IMR-90 (cell line): ENCODE measurements at regions not wholly inside any gene's neighbourhood (a gene's known extent, or its start where the extent isn't known, plus 50 kb on each side); places are given as distances from the start of the nearest gene placed in this dataset.

Experiments used
- ATAC-seq: fragments of 200-7000 bp; cut with Tn5 transposase; 2 replicates; pipeline ENCODE4 v1.9.1; 2020; ENCODE audit warnings: low read depth, mild to moderate bottlenecking, moderate library complexity
- BruUV-seq: library from RNA; stranded (reverse); fragments of 400-500 nt; replicated peaks from 2 replicates; lab custom pipeline; 2021; lab: Mats Ljungman, UMichigan
- CTCF ChIA-PET: fragments of 300-600 bp; formaldehyde crosslinking; extraction: SDS; loops from one replicate; lab custom pipeline; 2021; ENCODE audit warnings: antibody characterized with exemption; lab: Yijun Ruan, JAX
- POLR2A ChIA-PET: fragments of 300-600 bp; sonication (Branson Sonifier 250); formaldehyde crosslinking; loops from one replicate; lab custom pipeline; 2022; ENCODE audit warnings: antibody characterized with exemption; ENCODE audit not compliant: unreplicated experiment; lab: Charles Lee
- DNase-seq: peaks from one replicate; pipeline ENCODE4 v3.0.0; 2013
- H2AFZ ChIP-seq: replicated peaks from 2 replicates; pipeline ENCODE3; 2013; ENCODE audit warnings: low read length, mild to moderate bottlenecking; ENCODE audit not compliant: poor library complexity
- H2AK5ac ChIP-seq: 2 replicates; pipeline ENCODE4 v1.6.1; 2013; ENCODE audit warnings: low read depth, low read length, inconsistent platforms
- H2AK9ac ChIP-seq: replicated peaks from 2 replicates; pipeline ENCODE3; 2013; ENCODE audit warnings: mild to moderate bottlenecking, low read depth, low read length, moderate library complexity; ENCODE audit not compliant: poor library complexity
- H2BK120ac ChIP-seq: 2 replicates; pipeline ENCODE4 v1.6.1; 2013; ENCODE audit warnings: low read depth, low read length, inconsistent platforms
- H2BK15ac ChIP-seq: 3 replicates; pipeline ENCODE4 v1.6.1; 2013; ENCODE audit warnings: low read depth, low read length, inconsistent platforms
- H2BK20ac ChIP-seq: 2 replicates; pipeline ENCODE4 v1.6.1; 2013; ENCODE audit warnings: low read depth, mild to moderate bottlenecking, inconsistent platforms, low read length, moderate library complexity
- H2BK5ac ChIP-seq: 2 replicates; pipeline ENCODE4 v1.6.1; 2013; ENCODE audit warnings: mild to moderate bottlenecking, low read depth, low read length, inconsistent platforms; ENCODE audit not compliant: poor library complexity, severe bottlenecking
- H3K14ac ChIP-seq: replicated peaks from 2 replicates; pipeline ENCODE4 v1.6.1; 2013; ENCODE audit warnings: low read depth, low read length, inconsistent platforms
- H3K18ac ChIP-seq: 2 replicates; pipeline ENCODE4 v1.6.1; 2013; ENCODE audit warnings: low read depth, low read length, control low read depth
- H3K23ac ChIP-seq: 2 replicates; pipeline ENCODE4 v1.6.1; 2013; ENCODE audit warnings: low read depth, low read length, inconsistent platforms
- H3K27ac ChIP-seq: 2 replicates; pipeline ENCODE4 v1.5.1; 2013; ENCODE audit warnings: mild to moderate bottlenecking, control low read depth, low read length; ENCODE audit not compliant: insufficient read depth
- H3K27me3 ChIP-seq: 2 replicates; pipeline ENCODE4 v1.6.1; 2013; ENCODE audit warnings: low read length; ENCODE audit not compliant: control insufficient read depth, insufficient read depth
- H3K36me3 ChIP-seq: 2 replicates; pipeline ENCODE4 v1.6.1; 2013; ENCODE audit warnings: low read length, mixed read lengths; ENCODE audit not compliant: control insufficient read depth, insufficient read depth
- H3K4ac ChIP-seq: 2 replicates; pipeline ENCODE4 v1.6.1; 2013; ENCODE audit warnings: low read depth, low read length, inconsistent platforms
- H3K4me1 ChIP-seq: 2 replicates; pipeline ENCODE4 v1.6.1; 2013; ENCODE audit warnings: low read length, mixed read lengths; ENCODE audit not compliant: control insufficient read depth, insufficient read depth
- H3K4me2 ChIP-seq: 2 replicates; pipeline ENCODE4 v1.6.1; 2013; ENCODE audit warnings: low read depth, mild to moderate bottlenecking, control low read depth, low read length, moderate library complexity
- H3K4me3 ChIP-seq: 2 replicates; pipeline ENCODE4 v1.5.1; 2013; ENCODE audit warnings: low read depth, mild to moderate bottlenecking, control low read depth, low read length, moderate library complexity; ENCODE audit not compliant: insufficient read depth
- H3K56ac ChIP-seq: 2 replicates; pipeline ENCODE4 v1.6.1; 2013; ENCODE audit warnings: low read length, inconsistent platforms; ENCODE audit not compliant: insufficient read depth; ENCODE audit errors: extremely low read depth
- H3K79me1 ChIP-seq, 2 experiments: 2 replicates each; pipeline ENCODE4 v1.6.1; 2013; ENCODE audit warnings: low read length in 2 of 2, inconsistent platforms in 1 of 2, low read depth in 1 of 2
- H3K9ac ChIP-seq: 2 replicates; pipeline ENCODE4 v1.6.1; 2013; ENCODE audit warnings: low read depth, low read length, control low read depth
- H3K9me1 ChIP-seq: 2 replicates; pipeline ENCODE4 v1.6.1; 2013; ENCODE audit warnings: low read length, inconsistent platforms; ENCODE audit not compliant: insufficient read depth
- H3K9me3 ChIP-seq: 2 replicates; pipeline ENCODE4 v1.6.1; 2013; ENCODE audit warnings: low read length; ENCODE audit not compliant: control insufficient read depth, insufficient read depth
- H4K20me1 ChIP-seq: 2 replicates; pipeline ENCODE4 v1.6.1; 2013; ENCODE audit warnings: low read length, inconsistent platforms; ENCODE audit not compliant: insufficient read depth
- H4K5ac ChIP-seq: 2 replicates; pipeline ENCODE4 v1.6.1; 2013; ENCODE audit warnings: mild to moderate bottlenecking, low read depth, low read length, control low read depth
- H4K8ac ChIP-seq, 2 experiments: 2 replicates each; pipeline ENCODE4 v1.6.1; 2013; ENCODE audit warnings: low read depth in 2 of 2, low read length in 2 of 2, control low read depth in 1 of 2, inconsistent platforms in 1 of 2
- H4K91ac ChIP-seq: 2 replicates; pipeline ENCODE4 v1.6.1; 2013; ENCODE audit warnings: low read depth, low read length, inconsistent platforms; ENCODE audit not compliant: insufficient read depth
- CHD1 ChIP-seq: IDR thresholded peaks from 2 replicates; pipeline ENCODE4 v1.6.1; 2012; ENCODE audit warnings: low read depth, low read length, improper control_type of control experiment
- NFE2L2 ChIP-seq: fragments of 150-350 bp; IDR thresholded peaks from 2 replicates; pipeline ENCODE4 v1.6.1; 2016; ENCODE audit warnings: low read depth, mild to moderate bottlenecking, low read length
- SMC3 ChIP-seq: fragments of 150-350 bp; IDR thresholded peaks from 2 replicates; pipeline ENCODE4 v1.6.1; 2016; ENCODE audit warnings: low read depth, mild to moderate bottlenecking, antibody characterized with exemption, low read length, moderate library complexity
- WGBS, 2 experiments: methylation state at CpG; one replicate each; pipeline versions ENCODE4 v1.1.5 to v1.1.7; 2013; ENCODE audit warnings: missing lambda C conversion rate in 2 of 2; ENCODE audit not compliant: insufficient read length in 1 of 2; ENCODE audit errors: extremely low coverage in 2 of 2; 5-methylcytosine and 5-hydroxymethylcytosine counted together
- dilution Hi-C: fragments of 300-500 bp; cut with HindIII; formaldehyde crosslinking; loops from one replicate; pipeline ENCODE4 v1.14.3; 2018; ENCODE audit warnings: low sequenced_read_pairs; ENCODE audit not compliant: unreplicated experiment
- in situ Hi-C: fragments of 300-500 bp; cut with MboI; formaldehyde crosslinking; loops from 3 replicates; pipeline ENCODE4 v1.14.3; 2019; ENCODE audit warnings: low sequenced_read_pairs, inconsistent platforms, mixed read lengths
- intact Hi-C: fragments of 100-400 bp; cut with micrococcal nuclease; formaldehyde crosslinking; loops from 2 replicates; pipeline ENCODE4 v1.10.0; 2022

DNA sequence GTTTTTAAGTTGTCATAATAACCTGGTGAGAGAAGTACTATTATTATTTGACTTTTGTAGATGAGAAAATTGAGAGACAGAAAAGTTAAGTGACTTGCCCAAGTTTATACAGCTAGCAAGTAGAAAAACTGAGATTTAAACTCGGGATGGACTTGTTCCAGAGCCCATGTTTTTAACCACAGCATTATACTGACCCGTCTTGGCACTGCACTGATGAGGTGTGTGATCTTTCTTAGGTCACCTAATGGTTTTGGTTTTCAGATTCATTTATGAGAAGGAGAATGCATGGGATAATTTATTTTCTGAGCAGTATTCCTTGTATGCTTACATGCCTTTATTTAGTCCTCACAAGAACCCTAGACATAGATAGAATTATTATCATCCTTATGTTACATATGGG lies 201.8 kb upstream of the CDKN2B start:
- H3K27ac ChIP-seq: no peak overlapping the region
- H4K91ac ChIP-seq: peak overlapping the region; percentile 31; the same call in 1 of the 2 replicates
- intact Hi-C loops: no loop called here
- peak overlapping the region; percentile 20; the same call in 1 of the 2 replicates for H2BK20ac ChIP-seq
- no CpG with 5 or more reads among the region's 2 CpGs for WGBS, 2 experiments
- BruUV-seq: no TSS peak
- no peak overlapping the region for H3K4me3 ChIP-seq
- peak overlapping the region; percentile 68; the same call in 1 of the 2 replicates for H2AK5ac ChIP-seq
- ATAC-seq (no peak), DNase-seq (no peak)
- TF ChIP-seq NFE2L2 (no peak), CHD1 (no peak), SMC3 (no peak)
- no peaks in the 10 kb centered on the region for H3K27me3 ChIP-seq
- H3K23ac ChIP-seq: no peak overlapping the region
- POLR2A ChIA-PET: no interaction called here
- H3K14ac ChIP-seq: no peak overlapping the region; the same call in 1 of the 2 replicates
- no peaks in the 10 kb centered on the region for H3K36me3 ChIP-seq
- H3K56ac ChIP-seq: no peak overlapping the region
- H4K20me1 ChIP-seq: no peaks in the 10 kb centered on the region
- peak overlapping the region; percentile 55; the same call in 1 of the 2 replicates for H3K4ac ChIP-seq
- peak overlapping the region; percentile 80 for H4K5ac ChIP-seq
- CTCF ChIA-PET: interaction anchor here (0.5 to 0.6 kb wide), 2 partner anchors 34 to 39 kb away, joined by 5 to 6 read pairs; no protein-coding TSS in a partner anchor
- peak overlapping the region; percentile 33 for H2BK120ac ChIP-seq
- dilution Hi-C loops: no loop called here
- no peaks in the 10 kb centered on the region for H3K9me1 ChIP-seq
- H3K18ac ChIP-seq: peak overlapping the region; percentile 46
- peaks cover 6% of the 10 kb centered on the region; the same call in 1 of the 2 replicates for H3K4me1 ChIP-seq
- H2AFZ ChIP-seq: no peak overlapping the region
- H4K8ac ChIP-seq: peak overlapping the region in 1 of 2 experiments; percentile 13; a peak in 1 of 4 replicates
- in situ Hi-C loops: no loop called here
- H3K4me2 ChIP-seq: no peak overlapping the region
- H3K9me3 ChIP-seq: no peaks in the 10 kb centered on the region
- peak overlapping the region; percentile 17; the same call in 1 of the 3 replicates for H2BK15ac ChIP-seq
- no peak overlapping the region for H2AK9ac ChIP-seq
- no peak overlapping the region for H3K9ac ChIP-seq
- H3K79me1 ChIP-seq: no peaks in the 10 kb centered on the region
- H2BK5ac ChIP-seq: peak overlapping the region; percentile 55
